HepG2 (cell line): ENCODE measurements at regions not wholly inside any gene's neighbourhood (a gene's known extent, or its start where the extent isn't known, plus 50 kb on each side); places are given as distances from the start of the nearest gene placed in this dataset.
A peak's percentile ranks its signal among the peaks of the same experiment; 100 is the strongest.
"Not testable (repeated sequence)": the region's sequence is repeated elsewhere in the genome, so short reads cannot be mapped to it uniquely, and the experiment has no call there.

ENCODE experiments used
- ATAC-seq: fragments of 200-7000 bp; cut with Tn5 transposase; 3 replicates; pipeline ENCODE4 v1.9.1; 2020; ENCODE audit warnings: mild to moderate bottlenecking, moderate library complexity
- BruUV-seq: library from RNA; stranded (reverse); fragments of 400-500 nt; replicated peaks from 2 replicates; lab custom pipeline; 2021; lab: Mats Ljungman, UMichigan
- CTCF ChIA-PET: fragments of 300-600 bp; formaldehyde crosslinking; extraction: SDS; loops from one replicate; lab custom pipeline; 2021; ENCODE audit warnings: low total read pairs, inconsistent platforms, low intra/inter-chr PET ratio; lab: Yijun Ruan, JAX
- POLR2A ChIA-PET: fragments of 350-600 bp; sonication (Branson Sonifier 250); formaldehyde crosslinking; loops from one replicate; lab custom pipeline; 2020; ENCODE audit warnings: antibody characterized with exemption, inconsistent platforms; lab: Yijun Ruan, JAX
- DNase-seq: peaks from one replicate; pipeline ENCODE4 v3.0.0-alpha.2; 2015; ENCODE audit warnings: low spot score
- FAIRE-seq: peaks from 3 replicates; lab custom pipeline; 2011; peaks lifted over from hg19 to GRCh38; lab: Jason Lieb, UNC
- H2AFZ ChIP-seq: one replicate; pipeline ENCODE4 v1.6.1; 2011; ENCODE audit warnings: low read length, inconsistent platforms
- H3K27ac ChIP-seq: fragments of 300-600 bp; 3 replicates; pipeline ENCODE4 v1.8.0; 2011; ENCODE audit warnings: mixed run types, mild to moderate bottlenecking, mixed read lengths, low read length, inconsistent platforms; ENCODE audit not compliant: insufficient read depth; ENCODE audit errors: extremely low read length
- H3K27me3 ChIP-seq, 2 experiments: fragments of 200-600 bp in 1 of 2; 2 replicates in 1 of 2; 3 replicates in 1 of 2; pipeline versions ENCODE4 v1.6.0 to v1.8.0; 2011; ENCODE audit warnings: low read length in 2 of 2, mild to moderate bottlenecking in 2 of 2, moderate library complexity in 2 of 2, inconsistent platforms in 1 of 2; ENCODE audit not compliant: insufficient read depth in 2 of 2, control insufficient read depth in 1 of 2
- H3K36me3 ChIP-seq, 2 experiments: fragments of 200-600 bp in 1 of 2; replicated peaks in 1 of 2; 2 replicates in 1 of 2; 3 replicates in 1 of 2; pipeline versions ENCODE4 v1.5.1 to v1.8.0; 2011; ENCODE audit warnings: low read length in 2 of 2, inconsistent platforms in 1 of 2; ENCODE audit not compliant: insufficient read depth in 2 of 2, control insufficient read depth in 1 of 2
- H3K4me1 ChIP-seq: 2 replicates; pipeline ENCODE4 v1.5.1; 2012; ENCODE audit warnings: low read length, inconsistent platforms; ENCODE audit not compliant: insufficient read depth
- H3K4me2 ChIP-seq: 2 replicates; pipeline ENCODE4 v1.6.0; 2011; ENCODE audit warnings: low read depth, low read length, inconsistent platforms
- H3K4me3 ChIP-seq, 3 experiments: fragments of 200-600 bp in 1 of 3; sonication (generic), shearing (Covaris generic) in 1 of 3; replicated peaks in 1 of 3; 2 replicates each; pipeline ENCODE4 v1.5.1; 2011 to 2016; ENCODE audit warnings: low read length in 3 of 3, inconsistent platforms in 2 of 3, low read depth in 2 of 3, mild to moderate bottlenecking in 2 of 3, control low read depth in 1 of 3, mixed read lengths in 1 of 3; ENCODE audit not compliant: insufficient read depth in 1 of 3
- H3K79me2 ChIP-seq: one replicate; pipeline ENCODE4 v1.6.1; 2011; ENCODE audit warnings: low read length, inconsistent platforms; ENCODE audit not compliant: insufficient read depth
- H3K9ac ChIP-seq: 2 replicates; pipeline ENCODE4 v1.6.0; 2011; ENCODE audit warnings: mild to moderate bottlenecking, low read depth, low read length, inconsistent platforms; ENCODE audit not compliant: insufficient read depth
- H3K9me3 ChIP-seq: 2 replicates; pipeline ENCODE4 v1.5.1; 2012; ENCODE audit warnings: mild to moderate bottlenecking, low read length
- H4K20me1 ChIP-seq: 2 replicates; pipeline ENCODE4 v1.6.0; 2011; ENCODE audit warnings: inconsistent platforms, mild to moderate bottlenecking, low read length, moderate library complexity; ENCODE audit not compliant: insufficient read depth
- ISL2 ChIP-seq: sonication (generic); formaldehyde crosslinking; IDR thresholded peaks from 2 replicates; pipeline ENCODE4 v1.5.0; 2020; ENCODE audit warnings: missing genetic modification reagents
- SKIL ChIP-seq: sonication (generic); formaldehyde crosslinking; IDR thresholded peaks from 2 replicates; pipeline ENCODE4 v1.8.0; 2022; ENCODE audit warnings: missing genetic modification reagents, mild to moderate bottlenecking, moderate library complexity, borderline replicate concordance
- ZNF281 ChIP-seq: sonication (generic); formaldehyde crosslinking; IDR thresholded peaks from 2 replicates; pipeline ENCODE4 v1.4.0; 2020; ENCODE audit warnings: missing genetic modification reagents, borderline replicate concordance
- ZNF33A ChIP-seq: sonication (generic); formaldehyde crosslinking; IDR thresholded peaks from 2 replicates; pipeline ENCODE4 v1.5.1; 2020; ENCODE audit warnings: missing genetic modification reagents, mild to moderate bottlenecking, moderate library complexity, borderline replicate concordance
- ZNF446 ChIP-seq: sonication (generic); formaldehyde crosslinking; IDR thresholded peaks from 2 replicates; pipeline ENCODE4 v1.5.0; 2020; ENCODE audit warnings: mild to moderate bottlenecking, missing genetic modification reagents
- ZNF530 ChIP-seq: sonication (generic); formaldehyde crosslinking; IDR thresholded peaks from 2 replicates; pipeline ENCODE4 v1.5.0; 2020; ENCODE audit warnings: low read depth, mild to moderate bottlenecking, missing genetic modification reagents
- ZNF670 ChIP-seq: sonication (generic); formaldehyde crosslinking; IDR thresholded peaks from 2 replicates; pipeline ENCODE4 v1.8.0; 2022; ENCODE audit warnings: mild to moderate bottlenecking, missing genetic modification reagents, borderline replicate concordance
- WGBS: methylation state at CpG from one replicate; pipeline ENCODE4 v1.1.6; 2017; ENCODE audit warnings: low lambda C conversion rate; 5-methylcytosine and 5-hydroxymethylcytosine counted together
- in situ Hi-C: cut with HindIII; loops from 2 replicates; pipeline ENCODE4 v1.10.0; 2017; ENCODE audit warnings: low pct_unique_long_range_greater_than_20kb; ENCODE audit not compliant: extremely low pct_ligation_motif_present
- intact Hi-C: fragments of 100-400 bp; cut with micrococcal nuclease; formaldehyde crosslinking; loops from one replicate; pipeline ENCODE4 v1.10.0; 2022; ENCODE audit not compliant: unreplicated experiment

GRCh38 chr6:82501901-82502300, 138.3 kb downstream of the TPBG start:
- ATAC-seq, H3K4me3 ChIP-seq, H3K9ac ChIP-seq, H3K4me2 ChIP-seq, POLR2A ChIA-PET, H3K27me3 ChIP-seq, FAIRE-seq, in situ Hi-C loops, H3K36me3 ChIP-seq, H3K9me3 ChIP-seq, H3K4me1 ChIP-seq, H3K79me2 ChIP-seq, H2AFZ ChIP-seq, intact Hi-C loops, BruUV-seq, DNase-seq, CTCF ChIA-PET, H3K27ac ChIP-seq, H4K20me1 ChIP-seq: not testable (repeated sequence)
- WGBS = 0% methylated on average over 3 of the region's 5 CpGs
- peak; percentile 31; the same call in 1 of the 2 replicates for TF ChIP-seq ZNF281

- 0% methylated on average over 1 of the region's 1 CpG for WGBS
- in situ Hi-C loops = no loop called here
- ATAC-seq = no peak
- no peaks in the 10 kb centered on the region for H3K27me3 ChIP-seq
- H3K27ac ChIP-seq = no peak overlapping the region
- no TSS peak for BruUV-seq
- intact Hi-C loops = no loop called here
- H3K36me3 ChIP-seq = no peaks in the 10 kb centered on the region
- H3K79me2 ChIP-seq = no peaks in the 10 kb centered on the region
- no peak for DNase-seq
- no peaks in the 10 kb centered on the region for H3K9me3 ChIP-seq
- ChIA-PET CTCF (no interaction called here), POLR2A (no interaction called here)
- H3K4me1 ChIP-seq = no peaks in the 10 kb centered on the region
- H4K20me1 ChIP-seq = no peaks in the 10 kb centered on the region
- H2AFZ ChIP-seq = no peak overlapping the region
- TF ChIP-seq ZNF670 (CRISPR knock-in tag) (no peak), ZNF33A (CRISPR knock-in tag) (no peak), ZNF530 (CRISPR knock-in tag) (no peak), SKIL (no peak), ISL2 (CRISPR knock-in tag) (no peak), ZNF446 (no peak)
- H3K4me3 ChIP-seq = no peak overlapping the region
- no peak overlapping the region for H3K9ac ChIP-seq
- no peak for FAIRE-seq
- H3K4me2 ChIP-seq = no peak overlapping the region
Measured at GRCh38 chr6:82506526-82506925, 142.9 kb downstream of the TPBG start.
